ENCODE measurements at regions not wholly inside any gene's neighbourhood (a gene's known extent, or its start where the extent isn't known, plus 50 kb on each side); places are given as distances from the start of the nearest gene placed in this dataset.

DNA sequence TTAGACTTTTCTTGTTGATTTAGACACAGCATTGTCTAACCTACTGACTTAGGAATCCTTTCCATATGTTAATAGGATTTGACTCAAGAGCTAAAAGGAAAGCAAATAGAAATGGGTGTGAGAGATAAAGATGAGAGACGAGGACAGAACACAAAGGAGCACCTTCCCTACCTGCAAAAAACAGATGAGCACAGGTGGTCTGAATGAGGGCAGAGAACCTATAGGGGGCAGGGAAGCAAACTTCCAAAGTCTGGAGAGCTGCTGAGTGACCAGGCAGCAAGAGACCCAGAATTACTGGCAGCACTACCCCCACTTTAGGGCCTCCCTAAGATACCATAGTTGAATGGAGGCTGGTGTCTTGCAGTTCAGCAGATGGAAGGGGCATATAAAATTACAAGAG is 98.1 kb upstream of the CTNNB1 start:
- TF ChIP-seq, protein P1, sequence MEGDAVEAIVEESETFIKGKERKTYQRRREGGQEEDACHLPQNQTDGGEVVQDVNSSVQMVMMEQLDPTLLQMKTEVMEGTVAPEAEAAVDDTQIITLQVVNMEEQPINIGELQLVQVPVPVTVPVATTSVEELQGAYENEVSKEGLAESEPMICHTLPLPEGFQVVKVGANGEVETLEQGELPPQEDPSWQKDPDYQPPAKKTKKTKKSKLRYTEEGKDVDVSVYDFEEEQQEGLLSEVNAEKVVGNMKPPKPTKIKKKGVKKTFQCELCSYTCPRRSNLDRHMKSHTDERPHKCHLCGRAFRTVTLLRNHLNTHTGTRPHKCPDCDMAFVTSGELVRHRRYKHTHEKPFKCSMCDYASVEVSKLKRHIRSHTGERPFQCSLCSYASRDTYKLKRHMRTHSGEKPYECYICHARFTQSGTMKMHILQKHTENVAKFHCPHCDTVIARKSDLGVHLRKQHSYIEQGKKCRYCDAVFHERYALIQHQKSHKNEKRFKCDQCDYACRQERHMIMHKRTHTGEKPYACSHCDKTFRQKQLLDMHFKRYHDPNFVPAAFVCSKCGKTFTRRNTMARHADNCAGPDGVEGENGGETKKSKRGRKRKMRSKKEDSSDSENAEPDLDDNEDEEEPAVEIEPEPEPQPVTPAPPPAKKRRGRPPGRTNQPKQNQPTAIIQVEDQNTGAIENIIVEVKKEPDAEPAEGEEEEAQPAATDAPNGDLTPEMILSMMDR (IDR thresholded peaks at IDR 0.05): no peak
- no peak for TF ChIP-seq POLR2A (IDR thresholded peaks at IDR 0.05)
